ENCODE measurements at regions not wholly inside any gene's neighbourhood (a gene's known extent, or its start where the extent isn't known, plus 50 kb on each side); places are given as distances from the start of the nearest gene placed in this dataset.

GRCh38 chr18:61079714-61080113, 253.5 kb upstream of the CDH20 start:
- no peaks in the 10 kb centered on the region for H3K27me3 ChIP-seq (ENCODE audit: insufficient read depth, low read length)
- no peak overlapping the region for H3K27ac ChIP-seq (ENCODE audit: low read depth, low read length)
- H3K4me1 ChIP-seq (ENCODE audit: insufficient read depth, low read length), result no peaks in the 10 kb centered on the region
- WGBS, result 95% methylated on average over 3 of the region's 3 CpGs
- H3K9me3 ChIP-seq (ENCODE audit: insufficient read depth, low read depth, low read length), result no peaks in the 10 kb centered on the region
- no peak overlapping the region for H3K4me3 ChIP-seq (ENCODE audit: low read length)
- no peaks in the 10 kb centered on the region for H3K36me3 ChIP-seq (ENCODE audit: insufficient read depth, low read length)
- H3K9ac ChIP-seq (ENCODE audit: low read depth, low read length), result no peak overlapping the region

- 89% methylated on average over 3 of the region's 3 CpGs for WGBS
- Histone ChIP-seq H3K4me3 (ENCODE audit: low read length) (no peak overlapping the region), H3K27me3 (ENCODE audit: insufficient read depth, low read length) (no peaks in the 10 kb centered on the region), H3K4me1 (ENCODE audit: insufficient read depth, low read length) (no peaks in the 10 kb centered on the region), H3K27ac (ENCODE audit: low read depth, low read length) (no peak overlapping the region), H3K36me3 (ENCODE audit: insufficient read depth, low read length) (no peaks in the 10 kb centered on the region), H3K9me3 (ENCODE audit: insufficient read depth, low read depth, low read length) (no peaks in the 10 kb centered on the region), H3K9ac (ENCODE audit: low read depth, low read length) (no peak overlapping the region)
These were observed 252.2 kb upstream of the CDH20 start for GRCh38 chr18:61080954-61081528.

- Histone ChIP-seq H3K27ac (ENCODE audit: low read depth, low read length) (no peak overlapping the region), H3K4me3 (ENCODE audit: low read length) (no peak overlapping the region), H3K27me3 (ENCODE audit: insufficient read depth, low read length) (no peaks in the 10 kb centered on the region), H3K36me3 (ENCODE audit: insufficient read depth, low read length) (no peaks in the 10 kb centered on the region), H3K9me3 (ENCODE audit: insufficient read depth, low read depth, low read length) (no peaks in the 10 kb centered on the region), H3K9ac (ENCODE audit: low read depth, low read length) (no peak overlapping the region), H3K4me1 (ENCODE audit: insufficient read depth, low read length) (no peaks in the 10 kb centered on the region)
- 92% methylated on average over 1 of the region's 2 CpGs for WGBS
These were observed 250.1 kb upstream of the CDH20 start for GRCh38 chr18:61082976-61083630.

GRCh38 chr18:61085036-61085435, 248.2 kb upstream of the CDH20 start:
- Histone ChIP-seq H3K4me3 (ENCODE audit: low read length) (no peak overlapping the region), H3K4me1 (ENCODE audit: insufficient read depth, low read length) (no peaks in the 10 kb centered on the region), H3K27ac (ENCODE audit: low read depth, low read length) (no peak overlapping the region), H3K27me3 (ENCODE audit: insufficient read depth, low read length) (no peaks in the 10 kb centered on the region), H3K36me3 (ENCODE audit: insufficient read depth, low read length) (no peaks in the 10 kb centered on the region), H3K9ac (ENCODE audit: low read depth, low read length) (no peak overlapping the region), H3K9me3 (ENCODE audit: insufficient read depth, low read depth, low read length) (no peaks in the 10 kb centered on the region)
- 93% methylated on average over 3 of the region's 3 CpGs for WGBS

GRCh38 chr18:61085761-61086160, 247.5 kb upstream of the CDH20 start:
- no peaks in the 10 kb centered on the region for H3K4me1 ChIP-seq (ENCODE audit: insufficient read depth, low read length)
- no peaks in the 10 kb centered on the region for H3K9me3 ChIP-seq (ENCODE audit: insufficient read depth, low read depth, low read length)
- H3K9ac ChIP-seq (ENCODE audit: low read depth, low read length), result no peak overlapping the region

GRCh38 chr18:61086657-61087056, 246.6 kb upstream of the CDH20 start:
- Histone ChIP-seq H3K9ac (ENCODE audit: low read depth, low read length) (no peak overlapping the region), H3K9me3 (ENCODE audit: insufficient read depth, low read depth, low read length) (no peaks in the 10 kb centered on the region), H3K36me3 (ENCODE audit: insufficient read depth, low read length) (no peaks in the 10 kb centered on the region), H3K27ac (ENCODE audit: low read depth, low read length) (no peak overlapping the region), H3K4me3 (ENCODE audit: low read length) (no peak overlapping the region), H3K27me3 (ENCODE audit: insufficient read depth, low read length) (no peaks in the 10 kb centered on the region), H3K4me1 (ENCODE audit: insufficient read depth, low read length) (no peaks in the 10 kb centered on the region)
- 95% methylated on average over 4 of the region's 4 CpGs for WGBS

More at GRCh38 chr18:61085761-61086160, 247.5 kb upstream of the CDH20 start:
- Histone ChIP-seq H3K36me3 (ENCODE audit: insufficient read depth, low read length) (no peaks in the 10 kb centered on the region), H3K27ac (ENCODE audit: low read depth, low read length) (no peak overlapping the region), H3K27me3 (ENCODE audit: insufficient read depth, low read length) (no peaks in the 10 kb centered on the region), H3K4me3 (ENCODE audit: low read length) (no peak overlapping the region)

- Histone ChIP-seq H3K4me1 (ENCODE audit: insufficient read depth, low read length) (no peaks in the 10 kb centered on the region), H3K9me3 (ENCODE audit: insufficient read depth, low read depth, low read length) (no peaks in the 10 kb centered on the region), H3K27me3 (ENCODE audit: insufficient read depth, low read length) (no peaks in the 10 kb centered on the region), H3K9ac (ENCODE audit: low read depth, low read length) (no peak overlapping the region), H3K36me3 (ENCODE audit: insufficient read depth, low read length) (no peaks in the 10 kb centered on the region), H3K27ac (ENCODE audit: low read depth, low read length) (no peak overlapping the region), H3K4me3 (ENCODE audit: low read length) (no peak overlapping the region)
- WGBS, result 94% methylated on average over 1 of the region's 1 CpG
These were observed 241.9 kb upstream of the CDH20 start for GRCh38 chr18:61091379-61091778.

- Histone ChIP-seq H3K27me3 (ENCODE audit: insufficient read depth, low read length) (no peaks in the 10 kb centered on the region), H3K4me1 (ENCODE audit: insufficient read depth, low read length) (no peaks in the 10 kb centered on the region), H3K27ac (ENCODE audit: low read depth, low read length) (no peak overlapping the region), H3K4me3 (ENCODE audit: low read length) (no peak overlapping the region), H3K9ac (ENCODE audit: low read depth, low read length) (no peak overlapping the region), H3K9me3 (ENCODE audit: insufficient read depth, low read depth, low read length) (no peaks in the 10 kb centered on the region), H3K36me3 (ENCODE audit: insufficient read depth, low read length) (no peaks in the 10 kb centered on the region)
- 97% methylated on average over 1 of the region's 2 CpGs for WGBS
These were observed 239.3 kb upstream of the CDH20 start for GRCh38 chr18:61093965-61094364.

GRCh38 chr18:61096226-61096625, 237.0 kb upstream of the CDH20 start:
- Histone ChIP-seq H3K9ac (ENCODE audit: low read depth, low read length) (no peak overlapping the region), H3K27me3 (ENCODE audit: insufficient read depth, low read length) (no peaks in the 10 kb centered on the region), H3K4me3 (ENCODE audit: low read length) (no peak overlapping the region), H3K36me3 (ENCODE audit: insufficient read depth, low read length) (no peaks in the 10 kb centered on the region), H3K4me1 (ENCODE audit: insufficient read depth, low read length) (no peaks in the 10 kb centered on the region), H3K27ac (ENCODE audit: low read depth, low read length) (no peak overlapping the region), H3K9me3 (ENCODE audit: insufficient read depth, low read depth, low read length) (no peaks in the 10 kb centered on the region)
- whole genome bisulfite sequencing, result 92% methylated on average over 1 of the region's 2 CpGs

- no peaks in the 10 kb centered on the region for H3K4me1 ChIP-seq (ENCODE audit: insufficient read depth, low read length)
- no CpG with 5 or more reads among the region's 1 CpG for WGBS
- no peaks in the 10 kb centered on the region for H3K36me3 ChIP-seq (ENCODE audit: insufficient read depth, low read length)
- H3K27me3 ChIP-seq (ENCODE audit: insufficient read depth, low read length), result no peaks in the 10 kb centered on the region
- no peak overlapping the region for H3K9ac ChIP-seq (ENCODE audit: low read depth, low read length)
- H3K4me3 ChIP-seq (ENCODE audit: low read length), result no peak overlapping the region
- H3K9me3 ChIP-seq (ENCODE audit: insufficient read depth, low read depth, low read length), result no peaks in the 10 kb centered on the region
- H3K27ac ChIP-seq (ENCODE audit: low read depth, low read length), result no peak overlapping the region
These were observed 226.1 kb upstream of the CDH20 start for GRCh38 chr18:61107113-61107512.

GRCh38 chr18:61108706-61109105, 224.5 kb upstream of the CDH20 start:
- H3K36me3 ChIP-seq (ENCODE audit: insufficient read depth, low read length), result no peaks in the 10 kb centered on the region
- H3K27me3 ChIP-seq (ENCODE audit: insufficient read depth, low read length), result no peaks in the 10 kb centered on the region
- no peak overlapping the region for H3K4me3 ChIP-seq (ENCODE audit: low read length)
- H3K9me3 ChIP-seq (ENCODE audit: insufficient read depth, low read depth, low read length), result no peaks in the 10 kb centered on the region
- H3K9ac ChIP-seq (ENCODE audit: low read depth, low read length), result no peak overlapping the region
- H3K4me1 ChIP-seq (ENCODE audit: insufficient read depth, low read length), result no peaks in the 10 kb centered on the region
- H3K27ac ChIP-seq (ENCODE audit: low read depth, low read length), result no peak overlapping the region

GRCh38 chr18:61123309-61123708, 209.9 kb upstream of the CDH20 start:
- no peak overlapping the region for H3K4me3 ChIP-seq (ENCODE audit: low read length)
- peaks cover 12% of the 10 kb centered on the region for H3K4me1 ChIP-seq (ENCODE audit: insufficient read depth, low read length)
- H3K27ac ChIP-seq (ENCODE audit: low read depth, low read length), result no peak overlapping the region
- WGBS, result 100% methylated on average over 1 of the region's 2 CpGs
- H3K36me3 ChIP-seq (ENCODE audit: insufficient read depth, low read length), result no peaks in the 10 kb centered on the region
- H3K9ac ChIP-seq (ENCODE audit: low read depth, low read length), result no peak overlapping the region
- no peaks in the 10 kb centered on the region for H3K9me3 ChIP-seq (ENCODE audit: insufficient read depth, low read depth, low read length)
- H3K27me3 ChIP-seq (ENCODE audit: insufficient read depth, low read length), result no peaks in the 10 kb centered on the region
